Loucy (cell line): ENCODE measurements at regions not wholly inside any gene's neighbourhood (a gene's known extent, or its start where the extent isn't known, plus 50 kb on each side); places are given as distances from the start of the nearest gene placed in this dataset.
"Not testable (repeated sequence)": the region's sequence is repeated elsewhere in the genome, so short reads cannot be mapped to it uniquely, and the experiment has no call there.

Experiments
- H2AFZ ChIP-seq: fragments of 200-600 bp; sonication (generic); 2 replicates; pipeline ENCODE4 v1.6.0; 2016; ENCODE audit warnings: antibody characterized with exemption, mild to moderate bottlenecking, low read length, moderate library complexity
- H3F3A ChIP-seq: fragments of 200-600 bp; 2 replicates; pipeline ENCODE4 v1.6.0; 2016; ENCODE audit warnings: antibody characterized with exemption, low read depth, mild to moderate bottlenecking
- H3K27me3 ChIP-seq: fragments of 200-600 bp; sonication (generic); 2 replicates; pipeline ENCODE4 v1.6.1; 2014; ENCODE audit warnings: low read length, mild to moderate bottlenecking; ENCODE audit not compliant: insufficient read depth, poor library complexity, severe bottlenecking
- H3K36me3 ChIP-seq: fragments of 200-600 bp; sonication (generic); 2 replicates; pipeline ENCODE4 v1.6.1; 2016; ENCODE audit warnings: low read length; ENCODE audit not compliant: insufficient read depth
- H3K4me1 ChIP-seq: fragments of 200-600 bp; sonication (generic); 2 replicates; pipeline ENCODE4 v1.5.1; 2014; ENCODE audit warnings: low read length, mild to moderate bottlenecking; ENCODE audit not compliant: insufficient read depth, poor library complexity, severe bottlenecking
- H3K4me2 ChIP-seq: fragments of 200-600 bp; sonication (generic); 2 replicates; pipeline ENCODE4 v1.6.0; 2014; ENCODE audit warnings: antibody characterized with exemption, low read length, low read depth, mild to moderate bottlenecking; ENCODE audit not compliant: poor library complexity, severe bottlenecking
- H3K4me3 ChIP-seq: fragments of 200-600 bp; sonication (generic); 2 replicates; pipeline ENCODE4 v1.5.1; 2014; ENCODE audit warnings: low read length, mild to moderate bottlenecking, mixed read lengths; ENCODE audit not compliant: poor library complexity, severe bottlenecking
- H3K79me2 ChIP-seq: fragments of 200-600 bp; sonication (generic); 2 replicates; pipeline ENCODE4 v1.6.1; 2014; ENCODE audit warnings: low read length; ENCODE audit not compliant: insufficient read depth
- H3K9ac ChIP-seq: fragments of 200-600 bp; sonication (generic); 2 replicates; pipeline ENCODE4 v1.6.0; 2014; ENCODE audit warnings: mild to moderate bottlenecking, low read depth, low read length, moderate library complexity; ENCODE audit not compliant: poor library complexity, severe bottlenecking
- H3K9me2 ChIP-seq: fragments of 200-600 bp; sonication (generic); replicated peaks from 2 replicates; pipeline ENCODE4 v1.6.1; 2016; ENCODE audit warnings: low read depth, low read length, mixed read lengths
- H3K9me3 ChIP-seq: fragments of 200-600 bp; sonication (generic); 2 replicates; pipeline ENCODE4 v1.6.1; 2014; ENCODE audit warnings: mild to moderate bottlenecking, antibody characterized with exemption, low read length, low read depth; ENCODE audit not compliant: insufficient read depth
- H4K20me1 ChIP-seq: fragments of 200-600 bp; sonication (generic); 2 replicates; pipeline ENCODE4 v1.6.0; 2014; ENCODE audit warnings: antibody characterized with exemption, low read length, mild to moderate bottlenecking; ENCODE audit not compliant: insufficient read depth, poor library complexity, severe bottlenecking
- CTCF ChIP-seq: fragments of 200-600 bp; sonication (generic); conservative IDR thresholded peaks from 2 replicates; pipeline ENCODE4 v1.5.1; 2014; ENCODE audit warnings: mild to moderate bottlenecking, antibody characterized with exemption, low read length
- EZH2phosphoT487 ChIP-seq: fragments of 200-600 bp; IDR thresholded peaks from 2 replicates; pipeline ENCODE4 v1.6.1; 2018; ENCODE audit warnings: antibody characterized with exemption, mild to moderate bottlenecking, moderate library complexity, borderline replicate concordance

DNA sequence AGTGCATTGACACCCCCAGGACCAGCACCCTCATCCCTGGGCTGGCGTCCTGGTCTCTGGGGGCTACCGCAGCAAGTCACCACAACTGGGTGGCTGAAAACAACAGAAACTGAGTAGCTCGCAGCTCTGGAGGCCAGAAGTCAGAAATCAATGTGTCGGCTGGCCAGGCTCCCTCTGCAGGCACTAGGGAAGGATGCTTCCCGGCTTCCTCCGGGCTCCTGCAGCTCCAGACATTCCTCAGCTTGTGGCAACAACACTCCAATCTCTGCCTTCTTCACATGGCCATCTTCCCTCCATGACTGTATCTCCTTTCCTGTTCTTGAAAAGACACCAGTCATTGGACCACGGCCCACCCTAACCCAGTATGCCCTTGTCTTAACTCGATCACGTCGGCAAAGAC lies 224.2 kb downstream of the NPHP4 start:
- Histone ChIP-seq H3K4me3 (no peak overlapping the region), H3K9me2 (no peaks in the 10 kb centered on the region), H3K79me2 (no peaks in the 10 kb centered on the region), H4K20me1 (no peaks in the 10 kb centered on the region), H2AFZ (no peak overlapping the region), H3F3A (no peaks in the 10 kb centered on the region), H3K36me3 (no peaks in the 10 kb centered on the region), H3K9me3 (peaks cover 4% of the 10 kb centered on the region; the same call in 1 of the 2 replicates), H3K27me3 (no peaks in the 10 kb centered on the region), H3K4me1 (no peaks in the 10 kb centered on the region), H3K4me2 (no peak overlapping the region), H3K9ac (no peak overlapping the region)
- no peak for TF ChIP-seq EZH2phosphoT487
- TF ChIP-seq CTCF, result no peak

GRCh38 chr1:5766996-5767395 lies 225.2 kb downstream of the NPHP4 start:
- H3K4me1 ChIP-seq, H4K20me1 ChIP-seq, H2AFZ ChIP-seq, H3F3A ChIP-seq, H3K27me3 ChIP-seq, H3K79me2 ChIP-seq, H3K9me2 ChIP-seq, H3K4me3 ChIP-seq, H3K4me2 ChIP-seq, H3K9me3 ChIP-seq, H3K36me3 ChIP-seq, H3K9ac ChIP-seq: not testable (repeated sequence)

DNA sequence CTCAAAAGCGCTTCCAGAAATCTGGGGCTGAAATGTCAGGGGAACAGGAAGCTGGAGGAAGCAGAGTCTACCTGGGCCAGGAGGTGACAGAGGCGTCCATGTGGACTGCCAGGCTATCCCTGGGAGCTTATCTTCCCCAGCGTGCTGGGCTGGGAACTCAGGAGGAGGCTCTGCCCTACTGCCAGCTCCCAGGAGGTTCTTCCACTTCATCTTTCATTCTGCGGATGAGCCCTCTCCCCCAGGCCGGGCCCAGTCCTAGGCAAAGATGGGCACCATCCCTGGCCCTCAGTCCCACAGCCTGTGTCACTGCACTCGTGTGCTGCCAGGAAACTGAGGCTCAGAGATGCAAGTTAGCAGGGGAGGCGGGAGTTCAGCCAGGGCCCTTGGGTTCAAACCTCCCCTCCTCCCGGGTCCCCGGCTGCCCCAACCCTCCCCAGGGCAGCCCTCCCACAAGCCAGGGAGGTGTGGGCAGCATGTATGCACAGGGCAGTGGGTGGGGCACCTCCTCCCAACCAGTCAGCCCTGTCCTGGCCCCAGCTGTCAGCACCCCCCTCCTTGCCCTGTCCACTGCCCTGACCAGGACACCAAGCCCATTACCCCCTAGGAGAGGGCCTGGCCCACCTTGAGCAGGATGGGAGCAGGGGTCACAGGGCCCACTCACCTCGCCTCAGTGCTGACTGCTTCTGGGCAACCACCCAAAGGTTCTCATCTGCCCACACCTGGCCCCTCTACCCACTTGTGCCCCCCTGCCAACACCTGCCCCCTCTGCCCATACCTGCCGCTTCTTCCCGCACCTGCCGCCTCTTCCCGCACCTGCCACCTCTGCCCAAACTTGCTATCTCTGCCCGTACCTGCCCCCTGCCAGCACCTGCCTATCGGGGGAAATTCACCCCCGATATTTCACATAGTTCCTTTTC lies 226.0 kb downstream of the NPHP4 start:
- no peak overlapping the region for H3K4me2 ChIP-seq
- H3K9me2 ChIP-seq, result no peaks in the 10 kb centered on the region
- no peaks in the 10 kb centered on the region for H3K4me1 ChIP-seq
- H2AFZ ChIP-seq, result no peak overlapping the region
- TF ChIP-seq EZH2phosphoT487, result no peak
- TF ChIP-seq CTCF, result no peak
- no peak overlapping the region for H3K9ac ChIP-seq
- no peaks in the 10 kb centered on the region for H3K79me2 ChIP-seq
- H3F3A ChIP-seq, result no peaks in the 10 kb centered on the region
- H3K36me3 ChIP-seq, result no peaks in the 10 kb centered on the region
- H4K20me1 ChIP-seq, result no peaks in the 10 kb centered on the region
- H3K4me3 ChIP-seq, result no peak overlapping the region
- peaks cover 4% of the 10 kb centered on the region; the same call in 1 of the 2 replicates for H3K9me3 ChIP-seq
- no peaks in the 10 kb centered on the region for H3K27me3 ChIP-seq

DNA sequence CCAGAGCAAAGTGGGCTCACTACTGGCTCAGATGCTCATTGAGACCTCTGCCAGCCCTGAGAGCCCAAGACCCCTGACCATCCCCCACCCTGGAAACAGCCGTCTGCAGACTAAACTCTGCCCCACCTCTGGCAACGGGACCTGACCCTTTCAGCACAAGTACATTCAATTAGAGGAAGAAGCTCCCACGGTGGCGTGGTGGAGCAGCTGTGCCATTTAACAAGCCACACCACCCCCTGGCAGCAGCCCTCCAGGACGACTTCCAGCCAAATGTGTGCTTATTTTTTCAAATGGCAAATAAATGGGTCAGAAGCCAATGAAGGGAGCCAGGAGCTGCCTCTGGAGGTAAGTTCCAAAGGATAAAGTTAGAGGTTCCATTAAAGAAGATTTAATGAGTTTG lies 226.7 kb downstream of the NPHP4 start:
- Histone ChIP-seq H3K79me2 (no peaks in the 10 kb centered on the region), H3K4me2 (no peak overlapping the region), H2AFZ (no peak overlapping the region), H3F3A (no peaks in the 10 kb centered on the region), H3K9me3 (no peaks in the 10 kb centered on the region; the same call in 1 of the 2 replicates), H3K9me2 (no peaks in the 10 kb centered on the region), H3K36me3 (no peaks in the 10 kb centered on the region), H3K4me3 (no peak overlapping the region), H4K20me1 (no peaks in the 10 kb centered on the region), H3K4me1 (no peaks in the 10 kb centered on the region), H3K27me3 (no peaks in the 10 kb centered on the region), H3K9ac (no peak overlapping the region)
- no peak for TF ChIP-seq CTCF
- TF ChIP-seq EZH2phosphoT487, result no peak
